ENCODE measurements at regions not wholly inside any gene's neighbourhood (a gene's known extent, or its start where the extent isn't known, plus 50 kb on each side); places are given as distances from the start of the nearest gene placed in this dataset.
A peak's percentile ranks its signal among the peaks of the same experiment; 100 is the strongest.
"Not testable (repeated sequence)": the region's sequence is repeated elsewhere in the genome, so short reads cannot be mapped to it uniquely, and the experiment has no call there.

DNA sequence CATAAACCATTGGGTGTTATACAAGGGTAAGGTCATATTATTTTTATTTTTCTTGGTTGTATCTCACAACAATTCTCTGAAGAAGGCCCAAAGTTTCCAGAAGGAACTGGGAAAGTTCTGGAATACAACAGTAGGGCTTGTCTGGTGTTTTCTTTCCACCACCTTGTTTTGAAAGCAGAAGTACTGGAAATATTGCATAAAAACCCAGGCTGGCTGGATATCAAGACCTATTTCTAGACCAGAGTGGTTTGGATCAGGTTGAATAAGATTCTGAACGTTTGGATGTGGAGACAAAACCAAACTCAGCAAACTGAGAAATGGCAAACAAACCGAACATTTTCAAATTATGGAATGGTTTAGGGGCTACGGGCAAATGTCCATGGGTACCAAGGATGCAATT is 182.6 kb upstream of the FZD8 start:
- no peak for DNase-seq (ENCODE audit: low read depth, low spot score)

GRCh38 chr10:35822316-35822715 is 180.2 kb upstream of the FZD8 start:
- in situ Hi-C loops (cut with HindIII; ENCODE audit: low pct_unique_long_range_greater_than_20kb, low sequenced_read_pairs), result no loop called here
- DNase-seq (ENCODE audit: low read depth, low spot score), result peak; percentile 8

More for the DNA sequence above, 182.6 kb upstream of the FZD8 start:
- in situ Hi-C loops (cut with HindIII; ENCODE audit: low pct_unique_long_range_greater_than_20kb, low sequenced_read_pairs), result no loop called here

DNA sequence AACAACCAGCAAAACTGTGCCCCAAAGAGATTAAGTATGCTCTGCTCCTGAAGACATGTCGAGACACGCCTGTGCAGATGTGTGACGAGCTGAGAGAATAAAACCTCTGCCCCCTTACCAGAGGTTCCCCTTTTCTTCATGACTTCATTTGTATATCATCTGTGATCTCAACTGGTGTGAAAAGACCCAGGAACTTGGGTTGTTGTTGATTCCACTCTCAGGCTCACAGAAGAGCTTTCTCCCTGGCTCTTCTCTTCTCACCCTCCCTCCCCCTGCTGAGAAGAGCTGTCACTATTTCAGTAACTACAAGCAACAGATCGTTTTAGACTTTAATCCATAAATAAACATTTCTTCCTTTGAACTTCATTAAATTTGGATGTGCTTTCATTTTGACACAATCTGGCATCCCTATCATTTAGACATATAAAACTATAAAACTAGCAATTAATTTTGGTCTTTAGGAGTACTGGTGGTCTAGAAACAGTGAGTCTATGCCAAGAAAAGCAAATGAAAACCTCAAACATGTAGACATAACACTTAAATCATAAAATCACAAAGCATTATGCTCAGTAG is 179.3 kb upstream of the FZD8 start:
- DNase-seq (ENCODE audit: low read depth, low spot score), result no peak
- in situ Hi-C loops (cut with HindIII; ENCODE audit: low pct_unique_long_range_greater_than_20kb, low sequenced_read_pairs), result no loop called here

DNA sequence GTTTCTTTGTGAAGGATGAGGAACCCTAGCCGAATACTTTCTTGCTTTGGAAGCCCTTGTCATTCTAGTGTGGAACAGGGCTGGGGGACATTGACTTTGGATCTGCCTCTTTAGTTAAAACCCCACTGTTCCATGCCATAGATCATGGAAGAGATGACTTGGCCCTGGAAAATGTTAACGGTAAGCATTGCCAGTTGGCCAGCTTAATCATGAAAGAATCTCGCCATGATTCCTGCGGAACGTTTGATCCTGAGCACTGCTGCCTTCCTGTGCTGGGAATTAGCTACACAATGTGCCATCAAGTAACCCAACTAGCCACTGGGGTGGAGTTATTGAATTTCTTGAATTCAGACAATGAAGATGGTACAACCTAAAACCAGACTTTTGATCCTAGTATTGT is 177.6 kb upstream of the FZD8 start:
- DNase-seq (ENCODE audit: low read depth, low spot score), result no peak
- in situ Hi-C loops (cut with HindIII; ENCODE audit: low pct_unique_long_range_greater_than_20kb, low sequenced_read_pairs), result no loop called here

GRCh38 chr10:35819011-35819410 is 176.9 kb upstream of the FZD8 start:
- DNase-seq (ENCODE audit: low read depth, low spot score), result no peak
- in situ Hi-C loops (cut with HindIII; ENCODE audit: low pct_unique_long_range_greater_than_20kb, low sequenced_read_pairs), result no loop called here

DNA sequence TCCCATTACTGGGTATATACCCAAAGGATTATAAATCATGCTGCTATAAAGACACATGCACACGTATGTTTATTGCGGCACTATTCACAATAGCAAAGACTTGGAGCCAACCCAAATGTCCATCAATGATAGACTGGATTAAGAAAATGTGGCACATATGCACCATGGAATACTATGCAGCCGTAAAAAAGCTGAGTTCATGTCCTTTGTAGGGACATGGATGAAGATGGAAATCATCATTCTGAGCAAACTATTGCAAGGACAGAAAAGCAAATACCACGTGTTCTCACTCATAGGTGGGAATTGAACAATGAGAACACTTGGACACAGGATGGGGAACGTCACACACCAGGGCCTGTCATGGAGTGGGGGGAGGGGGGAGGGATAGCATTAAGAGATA is 175.0 kb upstream of the FZD8 start:
- DNase-seq (ENCODE audit: low read depth, low spot score); in situ Hi-C loops (cut with HindIII; ENCODE audit: low pct_unique_long_range_greater_than_20kb, low sequenced_read_pairs): not testable (repeated sequence)

DNA sequence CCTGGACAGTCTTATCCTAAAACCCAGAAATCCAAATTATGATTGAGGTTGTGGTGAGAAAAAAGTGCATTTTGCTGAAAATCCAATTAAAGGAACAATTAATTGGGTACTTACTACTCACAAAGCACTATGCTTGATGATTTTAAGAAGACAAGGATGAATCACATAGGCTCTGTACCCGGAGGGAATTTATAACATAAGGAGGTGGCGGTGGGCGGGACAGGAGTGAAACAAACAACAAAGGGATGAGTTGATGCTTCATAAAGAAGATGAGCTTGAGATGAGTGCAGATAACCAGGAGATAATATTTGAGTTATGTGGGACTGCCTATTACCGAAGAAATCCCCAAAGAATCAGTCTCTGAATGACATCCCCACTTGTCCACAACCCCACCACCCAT is 171.1 kb upstream of the FZD8 start:
- no peak for DNase-seq (ENCODE audit: low read depth, low spot score)
- in situ Hi-C loops (cut with HindIII; ENCODE audit: low pct_unique_long_range_greater_than_20kb, low sequenced_read_pairs), result no loop called here

GRCh38 chr10:35808344-35808743 is 166.2 kb upstream of the FZD8 start:
- no peak for DNase-seq (ENCODE audit: low read depth, low spot score)
- in situ Hi-C loops (cut with HindIII; ENCODE audit: low pct_unique_long_range_greater_than_20kb, low sequenced_read_pairs), result no loop called here

GRCh38 chr10:35803046-35803445 is 160.9 kb upstream of the FZD8 start:
- in situ Hi-C loops (cut with HindIII; ENCODE audit: low pct_unique_long_range_greater_than_20kb, low sequenced_read_pairs), result no loop called here
- no peak for DNase-seq (ENCODE audit: low read depth, low spot score)

DNA sequence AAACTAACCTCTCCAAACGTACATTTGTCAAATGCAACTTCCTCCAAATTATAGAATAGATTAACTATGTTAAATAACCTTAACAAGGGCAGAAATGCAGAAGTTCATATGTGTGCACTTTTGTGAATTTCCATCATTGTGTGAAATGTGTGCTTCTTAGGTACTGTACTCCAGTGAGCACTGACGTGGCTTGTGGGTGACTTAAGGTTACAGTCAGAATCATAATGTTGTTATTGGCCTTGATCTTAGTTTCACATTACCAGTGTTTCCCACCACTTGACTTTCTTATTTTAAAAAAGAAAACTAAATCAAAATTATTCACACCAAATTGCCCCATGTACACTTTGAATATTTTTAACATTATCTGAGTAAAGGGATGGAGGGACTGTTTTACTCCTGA is 155.1 kb upstream of the FZD8 start:
- in situ Hi-C loops (cut with HindIII; ENCODE audit: low pct_unique_long_range_greater_than_20kb, low sequenced_read_pairs), result no loop called here
- no peak for DNase-seq (ENCODE audit: low read depth, low spot score)

GRCh38 chr10:35795131-35795824 is 153.2 kb upstream of the FZD8 start:
- DNase-seq (ENCODE audit: low read depth, low spot score), result no peak
- in situ Hi-C loops (cut with HindIII; ENCODE audit: low pct_unique_long_range_greater_than_20kb, low sequenced_read_pairs), result no loop called here

DNA sequence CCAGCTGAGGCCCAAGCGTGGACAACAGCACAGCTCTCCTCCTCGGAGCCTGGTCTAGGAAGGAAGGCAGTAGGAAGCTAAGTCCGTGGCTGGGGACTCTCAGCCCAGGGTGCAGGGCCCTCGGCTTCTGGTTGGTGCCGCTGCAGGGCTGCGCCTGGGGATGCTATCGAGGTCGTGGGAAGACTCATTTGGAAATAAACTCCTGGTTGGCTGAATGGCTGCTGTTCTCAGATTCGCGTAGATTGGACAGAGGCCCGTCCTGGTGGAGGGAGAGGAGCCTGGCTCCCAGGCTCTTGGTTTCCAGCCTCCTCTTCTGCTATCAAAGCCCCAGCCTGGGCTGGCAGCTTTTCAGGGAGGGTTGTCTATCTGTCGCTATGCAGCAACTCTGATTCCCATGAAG is 152.6 kb upstream of the FZD8 start:
- in situ Hi-C loops (cut with HindIII; ENCODE audit: low pct_unique_long_range_greater_than_20kb, low sequenced_read_pairs), result no loop called here
- no peak for DNase-seq (ENCODE audit: low read depth, low spot score)

DNA sequence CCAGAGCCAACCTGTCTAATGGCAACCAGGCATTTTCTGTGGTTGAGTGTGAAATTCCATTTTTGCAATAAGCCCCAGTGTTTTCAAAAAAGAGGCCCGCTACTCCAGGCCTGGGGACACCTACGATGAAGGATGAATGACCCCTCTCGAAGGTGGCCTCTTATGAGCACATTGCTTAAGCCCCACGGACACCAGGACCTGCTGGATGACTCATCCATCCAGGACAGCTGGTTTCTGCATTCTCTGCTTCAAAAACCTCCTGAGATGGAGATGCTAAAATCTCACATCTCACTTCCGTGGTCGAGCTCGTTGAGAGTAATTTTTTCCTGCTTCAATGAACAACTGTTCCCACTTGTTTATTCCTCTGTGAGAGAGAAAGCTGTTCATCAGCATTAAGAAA is 150.2 kb upstream of the FZD8 start:
- in situ Hi-C loops (cut with HindIII; ENCODE audit: low pct_unique_long_range_greater_than_20kb, low sequenced_read_pairs), result no loop called here

GRCh38 chr10:35789996-35790395 is 147.9 kb upstream of the FZD8 start:
- in situ Hi-C loops (cut with HindIII; ENCODE audit: low pct_unique_long_range_greater_than_20kb, low sequenced_read_pairs), result no loop called here
- DNase-seq (ENCODE audit: low read depth, low spot score), result no peak

More for the DNA sequence above, 150.2 kb upstream of the FZD8 start:
- no peak for DNase-seq (ENCODE audit: low read depth, low spot score)

DNA sequence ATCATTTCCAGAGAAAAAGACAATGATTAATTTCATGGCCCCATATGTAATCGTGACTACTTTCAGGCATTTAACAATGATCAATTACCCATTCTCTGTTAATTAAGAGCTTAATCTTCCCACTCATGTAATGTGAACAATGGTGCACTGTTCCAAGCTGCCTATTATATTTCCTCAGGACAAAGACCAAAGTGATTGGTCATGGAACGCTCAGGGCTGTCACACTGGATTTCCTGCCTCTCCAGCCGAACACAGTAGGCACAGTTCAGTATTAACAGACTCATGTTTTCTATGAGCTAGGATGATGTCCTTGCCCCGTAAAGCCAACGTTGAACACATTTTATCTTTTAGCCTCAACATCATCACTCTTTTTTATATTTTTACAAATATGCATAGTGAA is 142.7 kb upstream of the FZD8 start:
- peak; percentile 49 for DNase-seq (ENCODE audit: low read depth, low spot score)
- in situ Hi-C loops (cut with HindIII; ENCODE audit: low pct_unique_long_range_greater_than_20kb, low sequenced_read_pairs), result no loop called here

DNA sequence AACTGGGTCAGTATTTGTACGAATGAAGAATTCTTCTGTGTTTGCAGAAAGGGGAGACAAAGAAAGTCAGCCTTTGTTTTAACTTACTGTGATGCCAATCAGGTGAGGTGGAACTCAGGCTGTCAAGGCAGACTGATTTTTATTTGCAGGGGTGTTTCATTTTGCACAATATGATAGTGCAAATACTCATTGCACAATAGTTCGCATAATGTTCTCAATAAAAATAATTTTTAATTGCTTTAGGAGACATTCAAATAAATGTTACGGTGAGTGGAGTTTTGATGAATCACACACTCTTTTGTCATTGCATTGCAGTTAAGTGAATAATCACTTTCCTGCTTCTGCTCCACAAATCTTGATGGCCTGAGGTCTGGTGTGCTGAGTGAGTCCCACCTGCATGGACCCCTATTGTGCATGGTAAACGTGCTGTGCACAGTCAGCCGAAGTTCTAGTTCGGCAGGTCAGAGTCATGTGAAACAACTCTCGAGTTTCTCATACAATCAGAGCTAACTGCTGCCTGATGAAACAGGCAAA is 141.3 kb upstream of the FZD8 start:
- in situ Hi-C loops (cut with HindIII; ENCODE audit: low pct_unique_long_range_greater_than_20kb, low sequenced_read_pairs), result no loop called here
- no peak for DNase-seq (ENCODE audit: low read depth, low spot score)

DNA sequence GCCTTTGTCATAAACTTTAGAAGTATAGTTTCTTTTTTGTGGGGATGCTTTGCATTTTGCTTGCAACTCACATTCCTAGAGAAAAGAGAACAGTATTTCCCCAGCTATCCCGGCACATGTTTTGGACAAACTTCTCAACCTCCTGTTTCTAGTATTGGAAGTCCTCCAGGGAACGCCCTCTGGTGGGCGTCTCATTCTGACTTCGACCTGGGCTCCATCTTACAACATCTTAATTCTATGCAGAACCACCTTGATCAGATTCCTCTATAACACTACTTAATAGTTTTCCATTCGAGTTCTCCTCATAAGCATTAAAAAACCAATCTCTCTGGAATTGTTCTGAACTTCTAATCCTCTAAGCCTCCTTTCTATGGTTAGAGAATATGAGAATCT is 139.5 kb upstream of the FZD8 start:
- in situ Hi-C loops (cut with HindIII; ENCODE audit: low pct_unique_long_range_greater_than_20kb, low sequenced_read_pairs), result no loop called here

GRCh38 chr10:35780970-35781642 is 139.0 kb upstream of the FZD8 start:
- DNase-seq (ENCODE audit: low read depth, low spot score), result no peak
- in situ Hi-C loops (cut with HindIII; ENCODE audit: low pct_unique_long_range_greater_than_20kb, low sequenced_read_pairs), result no loop called here

More for the DNA sequence above, 139.5 kb upstream of the FZD8 start:
- DNase-seq (ENCODE audit: low read depth, low spot score), result peak; percentile 23

DNA sequence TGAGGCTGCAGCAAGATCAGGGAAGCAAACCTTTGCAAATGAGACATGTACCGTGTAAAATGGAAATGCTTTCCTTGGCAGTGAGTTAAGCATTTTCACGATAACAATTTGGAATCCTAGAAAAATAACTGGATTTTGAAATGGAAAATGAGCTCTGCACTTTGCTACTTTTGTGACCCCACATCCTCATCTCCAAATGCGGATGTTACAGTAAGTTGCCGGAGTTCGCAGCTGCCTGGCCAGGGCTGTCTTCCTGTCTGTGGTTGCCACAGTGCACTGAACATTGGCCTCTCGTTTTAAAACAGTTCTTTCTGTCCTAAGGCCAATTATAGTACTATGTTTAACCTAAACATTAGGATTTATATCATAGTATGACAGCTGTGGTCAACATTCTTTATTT is 136.2 kb upstream of the FZD8 start:
- DNase-seq (ENCODE audit: low read depth, low spot score), result no peak
- in situ Hi-C loops (cut with HindIII; ENCODE audit: low pct_unique_long_range_greater_than_20kb, low sequenced_read_pairs), result no loop called here
